HEK293 (cell line): ENCODE measurements at regions not wholly inside any gene's neighbourhood (a gene's known extent, or its start where the extent isn't known, plus 50 kb on each side); places are given as distances from the start of the nearest gene placed in this dataset.

Experiments
- ZNF560 ChIP-seq: fragments of 450-650 bp; formaldehyde crosslinking; IDR thresholded peaks from 2 replicates; pipeline ENCODE4 v1.5.1; 2017; ENCODE audit warnings: missing biosample characterization, missing genetic modification characterization, borderline replicate concordance
- ZNF561 ChIP-seq: fragments of 450-650 bp; IDR thresholded peaks from 2 replicates; pipeline ENCODE4 v1.5.1; 2018; ENCODE audit warnings: missing biosample characterization, missing genetic modification characterization, borderline replicate concordance
- TF ChIP-seq, protein P1 (sequence below): fragments of 450-650 bp; formaldehyde crosslinking; IDR thresholded peaks from 2 replicates; pipeline ENCODE4 v1.5.1; 2016; ENCODE audit warnings: missing biosample characterization, missing genetic modification characterization, borderline replicate concordance
- TF ChIP-seq, protein P2 (sequence below): fragments of 450-650 bp; formaldehyde crosslinking; IDR thresholded peaks from 2 replicates; pipeline ENCODE4 v1.5.1; 2016; ENCODE audit warnings: missing biosample characterization, missing genetic modification characterization

GRCh38 chrX:87272491-87272890 lies 245.1 kb upstream of the KLHL4 start:
- TF ChIP-seq, protein P1, sequence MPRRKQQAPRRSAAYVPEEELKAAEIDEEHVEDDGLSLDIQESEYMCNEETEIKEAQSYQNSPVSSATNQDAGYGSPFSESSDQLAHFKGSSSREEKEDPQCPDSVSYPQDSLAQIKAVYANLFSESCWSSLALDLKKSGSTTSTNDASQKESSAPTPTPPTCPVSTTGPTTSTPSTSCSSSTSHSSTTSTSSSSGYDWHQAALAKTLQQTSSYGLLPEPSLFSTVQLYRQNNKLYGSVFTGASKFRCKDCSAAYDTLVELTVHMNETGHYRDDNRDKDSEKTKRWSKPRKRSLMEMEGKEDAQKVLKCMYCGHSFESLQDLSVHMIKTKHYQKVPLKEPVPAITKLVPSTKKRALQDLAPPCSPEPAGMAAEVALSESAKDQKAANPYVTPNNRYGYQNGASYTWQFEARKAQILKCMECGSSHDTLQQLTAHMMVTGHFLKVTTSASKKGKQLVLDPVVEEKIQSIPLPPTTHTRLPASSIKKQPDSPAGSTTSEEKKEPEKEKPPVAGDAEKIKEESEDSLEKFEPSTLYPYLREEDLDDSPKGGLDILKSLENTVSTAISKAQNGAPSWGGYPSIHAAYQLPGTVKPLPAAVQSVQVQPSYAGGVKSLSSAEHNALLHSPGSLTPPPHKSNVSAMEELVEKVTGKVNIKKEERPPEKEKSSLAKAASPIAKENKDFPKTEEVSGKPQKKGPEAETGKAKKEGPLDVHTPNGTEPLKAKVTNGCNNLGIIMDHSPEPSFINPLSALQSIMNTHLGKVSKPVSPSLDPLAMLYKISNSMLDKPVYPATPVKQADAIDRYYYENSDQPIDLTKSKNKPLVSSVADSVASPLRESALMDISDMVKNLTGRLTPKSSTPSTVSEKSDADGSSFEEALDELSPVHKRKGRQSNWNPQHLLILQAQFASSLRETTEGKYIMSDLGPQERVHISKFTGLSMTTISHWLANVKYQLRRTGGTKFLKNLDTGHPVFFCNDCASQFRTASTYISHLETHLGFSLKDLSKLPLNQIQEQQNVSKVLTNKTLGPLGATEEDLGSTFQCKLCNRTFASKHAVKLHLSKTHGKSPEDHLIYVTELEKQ (tag by site-specific recombination): no peak
- TF ChIP-seq ZNF560 (tag by site-specific recombination) (no peak), ZNF561 (tag by site-specific recombination) (no peak)
- TF ChIP-seq, protein P2, sequence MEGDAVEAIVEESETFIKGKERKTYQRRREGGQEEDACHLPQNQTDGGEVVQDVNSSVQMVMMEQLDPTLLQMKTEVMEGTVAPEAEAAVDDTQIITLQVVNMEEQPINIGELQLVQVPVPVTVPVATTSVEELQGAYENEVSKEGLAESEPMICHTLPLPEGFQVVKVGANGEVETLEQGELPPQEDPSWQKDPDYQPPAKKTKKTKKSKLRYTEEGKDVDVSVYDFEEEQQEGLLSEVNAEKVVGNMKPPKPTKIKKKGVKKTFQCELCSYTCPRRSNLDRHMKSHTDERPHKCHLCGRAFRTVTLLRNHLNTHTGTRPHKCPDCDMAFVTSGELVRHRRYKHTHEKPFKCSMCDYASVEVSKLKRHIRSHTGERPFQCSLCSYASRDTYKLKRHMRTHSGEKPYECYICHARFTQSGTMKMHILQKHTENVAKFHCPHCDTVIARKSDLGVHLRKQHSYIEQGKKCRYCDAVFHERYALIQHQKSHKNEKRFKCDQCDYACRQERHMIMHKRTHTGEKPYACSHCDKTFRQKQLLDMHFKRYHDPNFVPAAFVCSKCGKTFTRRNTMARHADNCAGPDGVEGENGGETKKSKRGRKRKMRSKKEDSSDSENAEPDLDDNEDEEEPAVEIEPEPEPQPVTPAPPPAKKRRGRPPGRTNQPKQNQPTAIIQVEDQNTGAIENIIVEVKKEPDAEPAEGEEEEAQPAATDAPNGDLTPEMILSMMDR: no peak
